ENCODE measurements at regions not wholly inside any gene's neighbourhood (a gene's known extent, or its start where the extent isn't known, plus 50 kb on each side); places are given as distances from the start of the nearest gene placed in this dataset.

DNA sequence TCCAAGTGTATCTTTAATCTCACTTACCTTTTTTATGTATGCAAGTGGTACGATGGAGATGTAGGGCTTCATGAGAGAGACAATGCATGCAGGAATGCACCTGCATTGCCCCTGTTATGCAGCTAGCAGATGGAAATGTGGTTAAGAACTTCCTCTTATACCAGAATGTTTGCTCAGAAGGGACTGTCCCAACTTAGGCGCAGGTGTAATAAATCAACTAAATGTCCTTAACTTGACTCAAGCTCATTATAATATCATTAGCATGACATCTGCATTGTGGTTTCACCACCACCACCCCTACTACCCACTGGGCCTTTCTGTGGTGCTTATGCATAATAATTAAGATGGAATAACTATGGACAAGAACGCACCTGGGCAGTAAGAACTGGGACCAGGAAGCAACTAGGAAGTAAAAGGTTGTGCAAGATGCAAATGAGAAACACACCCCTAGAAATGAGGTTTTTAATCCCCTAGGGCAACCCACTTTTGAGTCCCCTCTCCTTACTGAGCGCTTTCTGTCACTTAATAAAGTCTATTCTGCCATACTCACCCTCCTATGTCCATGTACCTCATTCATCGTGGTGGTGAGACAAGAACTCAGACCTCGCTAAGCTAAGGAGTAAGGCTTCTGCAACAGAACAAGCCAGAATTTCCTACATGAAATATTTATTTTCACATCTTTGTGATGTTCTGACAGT is 1103.3 kb upstream of the B3GALT2 start:
- no peak for TF ChIP-seq CTCF (conservative IDR thresholded peaks at IDR 0.05; ENCODE audit: low read depth, low read length)
- no peak for DNase-seq (ENCODE audit: low read depth)
- no peak overlapping the region for H3K4me3 ChIP-seq (ENCODE audit: low read depth, low read length)

DNA sequence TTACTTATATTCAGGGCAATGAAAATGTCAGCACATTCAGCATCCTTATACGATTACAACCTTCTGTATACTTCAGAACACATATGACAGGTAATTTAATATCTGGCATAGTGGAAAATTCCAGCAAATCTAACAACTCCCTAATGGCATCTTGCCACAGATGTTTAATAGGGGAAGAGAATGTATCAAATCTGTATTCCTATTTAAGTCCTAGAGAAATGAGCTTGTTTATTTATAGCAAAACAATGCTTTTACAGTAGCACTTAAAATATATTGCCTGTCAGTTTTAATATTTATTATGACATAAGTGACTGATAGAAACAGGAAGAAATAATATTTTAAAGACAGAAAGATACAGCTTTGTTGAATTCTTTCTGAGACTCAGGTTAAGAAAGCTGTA is 1101.8 kb upstream of the B3GALT2 start:
- H3K4me3 ChIP-seq (ENCODE audit: low read depth, low read length), result no peak overlapping the region
- TF ChIP-seq CTCF (conservative IDR thresholded peaks at IDR 0.05; ENCODE audit: low read depth, low read length), result no peak
- DNase-seq (ENCODE audit: low read depth), result no peak

- TF ChIP-seq CTCF (conservative IDR thresholded peaks at IDR 0.05; ENCODE audit: low read depth, low read length), result no peak
- DNase-seq (ENCODE audit: low read depth), result no peak
- no peak overlapping the region for H3K4me3 ChIP-seq (ENCODE audit: low read depth, low read length)
Observed at GRCh38 chr1:194281376-194281775, 1095.0 kb upstream of the B3GALT2 start.

- DNase-seq (ENCODE audit: low read depth), result no peak
- H3K4me3 ChIP-seq (ENCODE audit: low read depth, low read length), result no peak overlapping the region
- peak; percentile 6 for TF ChIP-seq CTCF (conservative IDR thresholded peaks at IDR 0.05; ENCODE audit: low read depth, low read length)
Observed at GRCh38 chr1:194280463-194280862, 1094.0 kb upstream of the B3GALT2 start.

DNA sequence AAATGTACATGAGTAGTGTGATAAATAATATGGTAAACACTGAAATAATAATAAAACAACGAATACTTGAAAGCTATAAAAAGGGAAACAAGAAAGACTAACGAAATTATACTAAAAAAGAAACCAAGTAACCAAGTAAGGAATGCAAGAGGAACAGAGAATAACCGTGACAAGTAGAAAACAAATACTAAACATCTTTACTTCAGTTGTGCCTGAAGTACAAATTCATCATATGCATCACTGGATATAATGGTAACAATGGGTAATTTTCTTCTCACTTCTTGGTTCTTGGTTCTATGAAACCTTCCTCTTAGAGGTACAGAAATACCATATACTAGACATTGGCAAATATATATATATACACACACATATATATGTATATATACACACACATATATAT is 1093.6 kb upstream of the B3GALT2 start:
- TF ChIP-seq CTCF (conservative IDR thresholded peaks at IDR 0.05; ENCODE audit: low read depth, low read length), result no peak
- no peak for DNase-seq (ENCODE audit: low read depth)
- no peak overlapping the region for H3K4me3 ChIP-seq (ENCODE audit: low read depth, low read length)

DNA sequence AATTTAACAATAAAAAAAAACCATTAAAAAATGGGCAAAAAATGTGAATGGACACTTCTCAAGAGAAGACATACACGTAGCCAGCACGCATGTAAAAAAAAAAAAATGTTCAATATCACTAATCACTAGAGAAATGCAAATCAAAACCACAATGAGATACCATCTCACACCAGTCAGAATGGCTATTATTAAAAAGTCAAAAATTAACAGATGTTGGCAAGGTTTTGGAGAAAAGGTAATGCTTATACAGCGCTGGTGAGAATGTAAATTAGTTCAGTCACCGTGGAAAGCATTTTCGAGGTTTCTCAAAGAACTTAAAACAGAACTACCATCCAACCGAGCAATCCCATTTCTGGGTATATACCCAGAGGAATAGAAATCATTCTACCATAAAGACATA is 1091.5 kb upstream of the B3GALT2 start:
- no peak for DNase-seq (ENCODE audit: low read depth)

More for the DNA sequence above, 1091.5 kb upstream of the B3GALT2 start:
- TF ChIP-seq CTCF (conservative IDR thresholded peaks at IDR 0.05; ENCODE audit: low read depth, low read length), result no peak
- H3K4me3 ChIP-seq (ENCODE audit: low read depth, low read length), result no peak overlapping the region

Data from epithelial cell of proximal tubule (primary cell).